PC-9 (cell line): ENCODE measurements at regions not wholly inside any gene's neighbourhood (a gene's known extent, or its start where the extent isn't known, plus 50 kb on each side); places are given as distances from the start of the nearest gene placed in this dataset.

ENCODE experiments used
- CTCF ChIP-seq: fragments of 200-600 bp; sonication (generic); conservative IDR thresholded peaks from 2 replicates; pipeline ENCODE4 v1.6.1; 2017; ENCODE audit warnings: mixed run types, antibody characterized with exemption, mild to moderate bottlenecking, moderate library complexity
- EZH2 ChIP-seq: fragments of 200-600 bp; sonication (generic); IDR thresholded peaks from 2 replicates; pipeline ENCODE4 v1.8.0; 2017; ENCODE audit warnings: antibody characterized with exemption, low read depth

GRCh38 chr2:103138123-103138901 is 376.5 kb downstream of the TMEM182 start:
- TF ChIP-seq CTCF (no peak), EZH2 (no peak)
